ENCODE measurements at regions not wholly inside any gene's neighbourhood (a gene's known extent, or its start where the extent isn't known, plus 50 kb on each side); places are given as distances from the start of the nearest gene placed in this dataset.

DNA sequence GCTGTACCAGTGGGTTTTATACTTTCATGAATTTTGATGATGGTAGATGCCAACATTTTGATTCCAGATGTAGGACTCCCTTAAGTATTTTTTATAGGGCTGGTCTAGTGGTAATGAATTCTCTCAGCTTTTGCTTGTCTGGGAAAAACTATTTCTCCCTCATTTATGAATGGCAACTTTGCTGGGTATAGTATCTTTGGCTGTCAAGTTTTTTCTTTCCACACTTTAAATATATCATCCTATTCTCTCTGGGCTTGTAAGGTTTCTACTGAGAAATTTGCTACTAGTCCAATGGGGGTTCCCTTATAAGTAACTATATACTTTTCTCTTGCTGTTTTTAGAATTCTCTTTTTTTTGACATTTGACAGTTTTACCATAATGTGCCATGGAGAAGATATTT is 629.3 kb downstream of the NR2F1-AS1 start:
- peaks cover 0 to 5% (median 0%) of the 10 kb centered on the region in 4 donors for H3K9me3 ChIP-seq
- intact Hi-C loops (cut with DNase I) = no loop called here
- no peak overlapping the region for H3K27ac ChIP-seq
- no peak overlapping the region for H3K4me3 ChIP-seq
- no peak for DNase-seq
- H3K36me3 ChIP-seq = no peaks in the 10 kb centered on the region
- no peaks in the 10 kb centered on the region for H3K27me3 ChIP-seq
- ATAC-seq = no peak
- no peaks in the 10 kb centered on the region for H3K4me1 ChIP-seq
- no peak for TF ChIP-seq POLR2A (IDR thresholded peaks at IDR 0.05)
- TF ChIP-seq, protein P1, sequence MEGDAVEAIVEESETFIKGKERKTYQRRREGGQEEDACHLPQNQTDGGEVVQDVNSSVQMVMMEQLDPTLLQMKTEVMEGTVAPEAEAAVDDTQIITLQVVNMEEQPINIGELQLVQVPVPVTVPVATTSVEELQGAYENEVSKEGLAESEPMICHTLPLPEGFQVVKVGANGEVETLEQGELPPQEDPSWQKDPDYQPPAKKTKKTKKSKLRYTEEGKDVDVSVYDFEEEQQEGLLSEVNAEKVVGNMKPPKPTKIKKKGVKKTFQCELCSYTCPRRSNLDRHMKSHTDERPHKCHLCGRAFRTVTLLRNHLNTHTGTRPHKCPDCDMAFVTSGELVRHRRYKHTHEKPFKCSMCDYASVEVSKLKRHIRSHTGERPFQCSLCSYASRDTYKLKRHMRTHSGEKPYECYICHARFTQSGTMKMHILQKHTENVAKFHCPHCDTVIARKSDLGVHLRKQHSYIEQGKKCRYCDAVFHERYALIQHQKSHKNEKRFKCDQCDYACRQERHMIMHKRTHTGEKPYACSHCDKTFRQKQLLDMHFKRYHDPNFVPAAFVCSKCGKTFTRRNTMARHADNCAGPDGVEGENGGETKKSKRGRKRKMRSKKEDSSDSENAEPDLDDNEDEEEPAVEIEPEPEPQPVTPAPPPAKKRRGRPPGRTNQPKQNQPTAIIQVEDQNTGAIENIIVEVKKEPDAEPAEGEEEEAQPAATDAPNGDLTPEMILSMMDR (IDR thresholded peaks at IDR 0.05) = no peak

DNA sequence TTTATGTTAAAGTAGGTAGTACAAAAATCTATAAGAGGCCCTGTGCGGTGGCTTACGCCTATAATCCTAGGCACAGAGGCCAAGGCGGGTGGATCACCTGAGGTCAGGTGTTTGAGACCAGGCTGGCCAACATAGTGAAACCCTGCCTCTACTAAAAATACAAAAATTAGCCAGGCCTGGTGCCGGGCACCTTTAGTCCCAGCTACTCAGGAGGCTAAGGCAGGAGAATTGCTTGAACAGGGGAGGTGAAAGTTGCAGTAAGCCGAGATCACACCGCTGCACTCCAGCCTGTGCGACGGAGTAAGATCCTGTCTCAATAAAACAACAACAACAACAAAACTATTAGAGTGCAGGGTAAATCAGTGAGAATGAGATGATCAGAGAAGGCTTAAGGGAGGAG is 634.5 kb downstream of the NR2F1-AS1 start:
- TF ChIP-seq, protein P1 (IDR thresholded peaks at IDR 0.05) = no peak
- no peak for TF ChIP-seq POLR2A (IDR thresholded peaks at IDR 0.05)
- H3K4me1 ChIP-seq = peaks cover 0 to 15% (median 0%) of the 10 kb centered on the region in 4 donors
- intact Hi-C loops (cut with DNase I) = no loop called here
- ATAC-seq (no peak), DNase-seq (no peak)
- H3K4me3 ChIP-seq = no peak overlapping the region
- 90% methylated on average over 6 of the region's 8 CpGs for WGBS (ENCODE audit: insufficient coverage, low coverage, low lambda C conversion rate, missing lambda C conversion rate)
- H3K36me3 ChIP-seq = no peaks in the 10 kb centered on the region
- H3K9me3 ChIP-seq = peaks cover 0 to 5% (median 0%) of the 10 kb centered on the region in 4 donors
- no peak overlapping the region for H3K27ac ChIP-seq
- H3K27me3 ChIP-seq = no peaks in the 10 kb centered on the region

DNA sequence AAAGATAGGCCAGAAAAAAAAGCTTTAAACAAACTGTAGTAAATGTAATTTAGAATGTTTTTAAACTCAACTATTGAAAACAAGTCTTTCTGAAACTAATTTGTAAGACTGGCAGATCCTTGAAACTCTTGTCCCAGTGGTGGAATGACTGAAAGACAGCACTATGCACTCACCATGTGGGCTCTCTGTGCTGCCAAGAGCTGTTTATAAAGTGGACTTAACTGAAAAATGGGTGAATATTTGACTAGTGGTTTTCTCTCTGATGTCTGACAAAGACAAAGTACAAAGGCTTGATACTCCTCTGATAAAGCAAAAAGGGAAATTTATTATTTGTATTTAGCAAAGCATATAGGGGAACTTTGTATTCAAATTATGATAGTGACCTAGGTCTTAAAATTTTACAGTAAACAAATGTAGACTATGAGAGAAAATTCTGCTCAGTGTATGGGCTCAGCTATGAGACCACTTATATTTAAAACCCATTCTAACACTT is 635.4 kb downstream of the NR2F1-AS1 start:
- TF ChIP-seq, protein P1 (IDR thresholded peaks at IDR 0.05) = no peak
- TF ChIP-seq POLR2A (IDR thresholded peaks at IDR 0.05) = no peak
- DNase-seq = no peak
- intact Hi-C loops (cut with DNase I) = no loop called here
- H3K4me3 ChIP-seq = no peak overlapping the region
- no peaks in the 10 kb centered on the region for H3K36me3 ChIP-seq
- H3K27me3 ChIP-seq = no peaks in the 10 kb centered on the region
- ATAC-seq = peak; percentile 50 to 85 (median 79)
- peaks cover 0 to 15% (median 0%) of the 10 kb centered on the region in 4 donors for H3K4me1 ChIP-seq
- H3K27ac ChIP-seq = no peak overlapping the region
- H3K9me3 ChIP-seq = peaks cover 0 to 5% (median 0%) of the 10 kb centered on the region in 4 donors

DNA sequence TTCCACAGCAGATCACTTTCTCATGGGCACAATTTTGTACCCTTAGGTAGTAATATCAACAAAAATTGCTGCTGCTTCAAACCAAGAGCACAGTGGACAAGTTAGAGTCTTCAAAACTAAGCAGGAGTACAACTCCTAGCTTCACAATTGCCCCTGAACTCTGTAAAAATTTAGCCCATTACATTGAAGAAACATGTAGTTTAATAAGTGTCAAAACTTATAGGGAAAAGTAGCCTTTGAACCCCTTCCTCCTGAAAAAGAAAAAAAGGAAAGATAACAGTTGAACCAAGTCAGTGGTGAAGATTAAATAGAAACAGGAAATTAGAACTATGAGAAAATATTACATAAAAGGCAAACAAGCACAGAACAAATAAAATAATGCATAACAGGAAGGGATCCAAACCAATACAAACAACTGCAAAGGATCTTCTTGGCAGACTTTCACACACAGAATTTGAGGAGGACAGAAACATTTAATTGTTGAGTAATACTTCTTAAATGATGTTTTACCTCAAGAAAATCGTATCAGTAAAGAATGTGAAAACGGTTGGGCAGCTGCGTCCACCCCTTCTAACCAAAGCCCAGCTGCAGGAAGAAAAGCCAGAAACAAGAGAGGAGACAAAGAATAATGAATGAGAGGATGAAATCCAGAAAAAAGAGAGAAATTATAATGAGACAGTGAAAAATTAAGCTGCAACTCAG is 636.0 kb downstream of the NR2F1-AS1 start:
- H3K27ac ChIP-seq = no peak overlapping the region
- no peak for DNase-seq

More for the DNA sequence above, 636.0 kb downstream of the NR2F1-AS1 start:
- ATAC-seq = peak in 3 of 4 donors; percentile 45 to 74 (median 67)
- peaks cover 0 to 5% (median 0%) of the 10 kb centered on the region in 4 donors for H3K9me3 ChIP-seq
- no peak overlapping the region for H3K4me3 ChIP-seq
- H3K36me3 ChIP-seq = no peaks in the 10 kb centered on the region
- 22% methylated on average over 3 of the region's 3 CpGs for WGBS (ENCODE audit: insufficient coverage, low coverage, low lambda C conversion rate, missing lambda C conversion rate)
- H3K27me3 ChIP-seq = no peaks in the 10 kb centered on the region
- peaks cover 0 to 15% (median 0%) of the 10 kb centered on the region in 4 donors for H3K4me1 ChIP-seq
- intact Hi-C loops (cut with DNase I) = no loop called here
- TF ChIP-seq, protein P1 (IDR thresholded peaks at IDR 0.05) = no peak
